H1 (cell line): ENCODE measurements at regions not wholly inside any gene's neighbourhood (a gene's known extent, or its start where the extent isn't known, plus 50 kb on each side); places are given as distances from the start of the nearest gene placed in this dataset.

Source experiments
- CEBPB ChIP-seq: IDR thresholded peaks from 2 replicates; pipeline ENCODE4 v1.6.1; 2012; ENCODE audit warnings: low read depth, low read length
- EGR1 ChIP-seq: IDR thresholded peaks from 2 replicates; pipeline ENCODE4 v1.6.1; 2011; ENCODE audit warnings: low read depth, low read length, borderline replicate concordance
- EZH2 ChIP-seq: fragments of 200-600 bp; sonication (generic); IDR thresholded peaks from 2 replicates; pipeline ENCODE4 v1.7.1; 2012; ENCODE audit warnings: low read depth, mild to moderate bottlenecking, moderate library complexity, low read length, inconsistent platforms; ENCODE audit not compliant: severe bottlenecking
- NRF1 ChIP-seq: IDR thresholded peaks from 2 replicates; pipeline ENCODE4 v1.6.1; 2011; ENCODE audit warnings: mild to moderate bottlenecking, low read depth, low read length, improper control_type of control experiment
- POLR2AphosphoS5 ChIP-seq: IDR thresholded peaks from 2 replicates; pipeline ENCODE4 v1.6.1; 2011; ENCODE audit warnings: low read depth, low read length
- RFX5 ChIP-seq: IDR thresholded peaks from 2 replicates; pipeline ENCODE4 v1.6.1; 2011; ENCODE audit warnings: low read depth, low read length, improper control_type of control experiment, borderline replicate concordance
- SAP30 ChIP-seq: fragments of 300-600 bp; sonication (generic); IDR thresholded peaks from 2 replicates; pipeline ENCODE4 v1.7.1; 2012; ENCODE audit warnings: low read length, moderate library complexity, mild to moderate bottlenecking, inconsistent platforms; ENCODE audit not compliant: insufficient read depth, insufficient replicate concordance
- SUZ12 ChIP-seq: fragments of 200-600 bp; sonication (generic); IDR thresholded peaks from 2 replicates; pipeline ENCODE4 v1.6.1; 2012; ENCODE audit warnings: mild to moderate bottlenecking, inconsistent platforms, low read length, moderate library complexity, mixed read lengths
- TAF1 ChIP-seq: IDR thresholded peaks from 2 replicates; pipeline ENCODE4 v1.6.1; 2011; ENCODE audit warnings: mild to moderate bottlenecking, low read depth, low read length
- YY1 ChIP-seq: IDR thresholded peaks from 2 replicates; pipeline ENCODE4 v1.6.1; 2011; ENCODE audit warnings: low read depth, mild to moderate bottlenecking, low read length
- TF ChIP-seq, protein P1 (sequence below), 3 experiments: IDR thresholded peaks; 1 replicate in 2 of 3; 2 replicates in 1 of 3; pipeline versions ENCODE4 v1.5.1 to v1.6.1; 2011; ENCODE audit warnings: low read length in 3 of 3, mild to moderate bottlenecking in 3 of 3, inconsistent platforms in 2 of 3, low read depth in 1 of 3, moderate library complexity in 1 of 3; ENCODE audit not compliant: insufficient read depth in 1 of 3; ENCODE audit errors: control extremely low read depth in 1 of 3
- TF ChIP-seq, protein P2 (sequence below): IDR thresholded peaks from 2 replicates; pipeline ENCODE4 v1.6.1; 2011; ENCODE audit warnings: low read length, improper control_type of control experiment

DNA sequence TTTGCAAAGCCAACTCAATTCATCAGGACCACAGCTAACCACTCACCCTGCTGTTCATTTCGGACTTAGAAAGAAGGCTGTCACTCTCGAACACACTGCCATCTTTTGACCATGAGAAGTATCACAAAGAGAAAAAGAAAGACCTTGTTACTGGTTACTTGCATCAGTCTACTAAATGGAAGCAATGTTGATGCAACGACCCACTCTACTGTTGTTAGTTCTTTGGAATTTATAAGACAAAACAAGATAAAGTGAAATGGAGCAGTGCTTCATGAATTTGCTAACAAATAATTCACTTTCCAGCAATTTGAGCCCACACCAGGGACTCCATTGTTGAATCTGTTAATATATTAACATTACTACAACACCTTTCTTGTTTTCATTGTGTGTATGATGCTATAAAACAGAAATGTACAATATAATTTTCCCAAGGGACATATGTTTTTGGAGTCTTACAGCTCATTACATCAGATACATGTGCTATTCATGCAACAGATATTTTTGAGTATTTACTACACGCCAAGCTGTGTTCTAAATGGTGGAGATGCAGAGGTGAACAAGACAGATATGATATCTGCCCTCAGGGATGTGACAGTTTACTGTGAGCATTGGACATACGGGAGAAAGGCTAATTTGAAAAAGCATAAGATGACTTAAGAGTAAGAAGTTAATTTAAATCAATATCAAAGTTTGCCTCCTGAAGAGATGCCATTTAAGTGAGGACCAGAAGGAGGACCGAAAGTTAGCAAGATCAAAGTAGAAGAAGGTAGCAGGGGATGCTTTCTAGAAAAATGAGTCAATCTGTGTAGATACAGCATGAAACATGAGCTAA, 87.2 kb downstream of the AREG start:
- TF ChIP-seq TAF1 (no peak), POLR2AphosphoS5 (no peak), EGR1 (no peak), EZH2 (no peak), NRF1 (no peak), SUZ12 (no peak), CEBPB (peak; percentile 47; the same call in 1 of the 2 replicates), RFX5 (no peak), YY1 (no peak), SAP30 (no peak)
- TF ChIP-seq, protein P1, sequence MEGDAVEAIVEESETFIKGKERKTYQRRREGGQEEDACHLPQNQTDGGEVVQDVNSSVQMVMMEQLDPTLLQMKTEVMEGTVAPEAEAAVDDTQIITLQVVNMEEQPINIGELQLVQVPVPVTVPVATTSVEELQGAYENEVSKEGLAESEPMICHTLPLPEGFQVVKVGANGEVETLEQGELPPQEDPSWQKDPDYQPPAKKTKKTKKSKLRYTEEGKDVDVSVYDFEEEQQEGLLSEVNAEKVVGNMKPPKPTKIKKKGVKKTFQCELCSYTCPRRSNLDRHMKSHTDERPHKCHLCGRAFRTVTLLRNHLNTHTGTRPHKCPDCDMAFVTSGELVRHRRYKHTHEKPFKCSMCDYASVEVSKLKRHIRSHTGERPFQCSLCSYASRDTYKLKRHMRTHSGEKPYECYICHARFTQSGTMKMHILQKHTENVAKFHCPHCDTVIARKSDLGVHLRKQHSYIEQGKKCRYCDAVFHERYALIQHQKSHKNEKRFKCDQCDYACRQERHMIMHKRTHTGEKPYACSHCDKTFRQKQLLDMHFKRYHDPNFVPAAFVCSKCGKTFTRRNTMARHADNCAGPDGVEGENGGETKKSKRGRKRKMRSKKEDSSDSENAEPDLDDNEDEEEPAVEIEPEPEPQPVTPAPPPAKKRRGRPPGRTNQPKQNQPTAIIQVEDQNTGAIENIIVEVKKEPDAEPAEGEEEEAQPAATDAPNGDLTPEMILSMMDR (IDR thresholded peaks at IDR 0.05; ENCODE audit: control extremely low read depth in 1 of 3, insufficient read depth in 1 of 3, low read depth in 1 of 3, low read length in 3 of 3): peak in 2 of 3 experiments; percentile 70 to 86; a peak in 3 of 4 replicates
- TF ChIP-seq, protein P2, sequence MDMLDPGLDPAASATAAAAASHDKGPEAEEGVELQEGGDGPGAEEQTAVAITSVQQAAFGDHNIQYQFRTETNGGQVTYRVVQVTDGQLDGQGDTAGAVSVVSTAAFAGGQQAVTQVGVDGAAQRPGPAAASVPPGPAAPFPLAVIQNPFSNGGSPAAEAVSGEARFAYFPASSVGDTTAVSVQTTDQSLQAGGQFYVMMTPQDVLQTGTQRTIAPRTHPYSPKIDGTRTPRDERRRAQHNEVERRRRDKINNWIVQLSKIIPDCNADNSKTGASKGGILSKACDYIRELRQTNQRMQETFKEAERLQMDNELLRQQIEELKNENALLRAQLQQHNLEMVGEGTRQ: no peak
